Retinal pigment epithelial cell (primary cell): ENCODE measurements at regions not wholly inside any gene's neighbourhood (a gene's known extent, or its start where the extent isn't known, plus 50 kb on each side); places are given as distances from the start of the nearest gene placed in this dataset.
"Not testable (repeated sequence)": the region's sequence is repeated elsewhere in the genome, so short reads cannot be mapped to it uniquely, and the experiment has no call there.

Experiments
- DNase-seq: peaks from one replicate; pipeline ENCODE4 v3.0.0-alpha.2; 2010; ENCODE audit warnings: low read depth
- H3K4me3 ChIP-seq: 2 replicates; pipeline ENCODE4 v1.5.1; 2011; ENCODE audit warnings: mild to moderate bottlenecking, low read length, control low read depth, moderate library complexity
- CTCF ChIP-seq: conservative IDR thresholded peaks from 2 replicates; pipeline ENCODE4 v1.5.1; 2011; ENCODE audit warnings: low read depth, low read length, control low read depth, inconsistent platforms

- DNase-seq: peak; percentile 54
- no peak overlapping the region for H3K4me3 ChIP-seq
- no peak for TF ChIP-seq CTCF
Measured at GRCh38 chr14:83975435-83975834, 1554.5 kb upstream of the FLRT2 start.

DNA sequence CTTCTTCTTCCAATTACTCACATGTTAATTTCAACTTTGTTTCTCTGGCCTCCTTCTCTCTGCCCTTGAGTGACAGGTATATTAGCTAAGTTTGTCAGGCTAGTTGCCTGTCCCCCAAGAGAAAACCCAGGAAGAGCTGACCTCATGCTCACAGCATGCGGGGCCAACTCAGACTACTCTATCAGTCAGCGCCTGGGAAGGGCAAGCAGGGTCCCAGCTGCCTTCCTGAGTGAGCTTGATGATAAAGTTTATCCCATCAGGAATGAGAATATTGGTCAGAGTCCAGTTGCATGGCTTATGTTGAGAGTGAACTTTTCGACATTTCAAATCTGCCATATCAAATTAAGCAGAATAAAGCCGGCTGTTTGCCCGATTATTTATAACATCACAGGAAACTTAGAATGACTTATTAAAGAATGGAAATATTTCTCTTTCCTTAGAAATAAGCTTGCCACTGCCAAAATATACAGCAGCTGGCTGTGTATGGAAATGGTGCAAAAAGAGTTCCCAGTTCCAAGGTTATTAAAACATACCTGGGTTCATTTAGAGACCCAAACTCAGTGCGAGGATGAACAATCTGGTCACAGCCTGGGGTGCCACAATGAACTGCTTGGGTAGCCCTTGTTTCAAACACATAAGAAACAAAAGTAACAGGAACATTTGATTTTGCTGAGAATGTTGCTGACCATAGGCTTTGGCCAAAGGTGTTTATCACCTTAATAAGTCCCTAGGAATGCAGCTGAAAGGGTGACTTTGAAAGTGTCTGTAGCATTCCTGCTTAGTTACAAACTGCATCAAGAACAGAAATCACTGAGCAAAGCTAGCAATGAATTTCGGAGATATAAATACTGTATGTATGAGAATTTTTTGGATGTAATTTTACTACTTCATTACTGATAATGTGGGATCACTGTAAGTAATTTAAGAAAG is 1553.8 kb upstream of the FLRT2 start:
- DNase-seq: peak; percentile 96

GRCh38 chr14:83977583-83977982 is 1552.4 kb upstream of the FLRT2 start:
- no peak for DNase-seq
- TF ChIP-seq CTCF: no peak
- H3K4me3 ChIP-seq: no peak overlapping the region

More for the DNA sequence above, 1553.8 kb upstream of the FLRT2 start:
- H3K4me3 ChIP-seq: no peak overlapping the region
- no peak for TF ChIP-seq CTCF

DNA sequence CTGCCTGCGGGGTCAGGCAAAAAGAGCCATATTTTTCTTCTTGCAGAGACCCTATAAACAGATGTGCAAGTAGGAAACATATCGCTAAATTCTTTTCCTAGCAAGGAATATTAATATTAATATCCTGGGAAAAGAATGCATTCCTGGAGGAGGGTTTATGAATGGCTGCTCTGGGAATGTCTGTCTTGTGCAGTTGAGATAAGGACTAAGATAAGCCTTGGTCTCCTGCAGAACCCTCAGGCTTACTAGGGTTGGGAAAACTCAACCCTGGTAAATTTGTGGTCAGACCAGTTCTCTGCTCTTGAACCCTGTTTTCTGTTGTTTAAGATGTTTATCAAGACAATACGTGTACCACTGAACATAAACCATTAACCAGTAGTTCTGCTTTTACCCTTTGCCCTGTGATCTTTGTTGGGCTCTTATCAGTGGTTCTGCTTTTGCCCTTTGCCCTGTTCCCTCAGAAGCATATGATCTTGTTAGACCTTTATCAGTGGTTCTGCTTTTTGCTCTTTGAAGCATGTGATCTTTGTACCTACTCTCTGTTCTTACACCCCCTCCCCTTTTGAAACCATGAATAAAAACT is 1548.2 kb upstream of the FLRT2 start:
- H3K4me3 ChIP-seq, DNase-seq: not testable (repeated sequence)

DNA sequence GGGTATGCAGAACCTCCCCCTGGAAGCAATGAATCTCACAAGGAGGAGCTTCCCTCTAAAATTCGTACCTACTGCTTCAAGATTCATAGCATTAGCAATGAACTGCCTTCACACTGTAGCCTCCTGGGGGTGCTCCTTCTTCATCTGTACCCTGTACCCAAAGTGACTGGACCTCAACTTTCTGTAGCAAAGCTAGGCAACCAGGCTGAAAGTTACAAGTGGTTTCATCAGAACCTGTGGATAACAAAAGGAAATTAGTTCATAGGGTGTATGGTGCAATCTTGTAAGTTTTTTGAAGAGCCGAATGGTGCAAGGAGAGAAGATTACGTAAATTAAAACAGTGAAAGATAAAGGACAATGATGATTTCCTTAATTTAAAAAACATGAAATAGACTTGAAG is 1541.7 kb upstream of the FLRT2 start:
- H3K4me3 ChIP-seq: no peak overlapping the region
- no peak for TF ChIP-seq CTCF
- no peak for DNase-seq

- no peak overlapping the region for H3K4me3 ChIP-seq
- no peak for DNase-seq
- no peak for TF ChIP-seq CTCF
Measured at GRCh38 chr14:83991666-83992065, 1538.3 kb upstream of the FLRT2 start.

DNA sequence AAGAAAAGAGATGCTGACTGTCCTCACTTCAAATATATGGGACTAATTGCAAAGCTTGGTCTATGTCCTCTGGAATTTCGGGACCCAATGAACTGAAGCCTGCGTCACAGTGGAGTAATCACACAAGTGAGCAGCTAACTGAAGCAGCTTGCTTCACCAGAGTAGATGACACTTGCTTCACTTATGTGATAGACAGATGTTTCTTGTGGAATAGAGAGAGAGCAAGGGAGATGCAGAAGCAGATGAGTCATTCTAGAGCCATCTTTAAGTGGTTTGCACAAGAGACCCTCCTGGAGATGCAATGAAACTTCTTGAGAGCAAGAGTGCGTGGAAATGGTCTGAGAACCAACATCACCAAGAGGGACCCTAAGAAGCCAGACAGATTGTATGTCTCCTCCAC is 1537.1 kb upstream of the FLRT2 start:
- no peak for TF ChIP-seq CTCF
- no peak for DNase-seq
- H3K4me3 ChIP-seq: no peak overlapping the region
